HG03439 (cell line): ENCODE measurements at regions not wholly inside any gene's neighbourhood (a gene's known extent, or its start where the extent isn't known, plus 50 kb on each side); places are given as distances from the start of the nearest gene placed in this dataset.

Experiments used
- ATAC-seq: cut with Tn5 transposase; IDR thresholded peaks from one replicate; pipeline ENCODE4 v1.9.1; 2021; ENCODE audit warnings: mild to moderate bottlenecking, moderate library complexity; ENCODE audit not compliant: unreplicated experiment

- ATAC-seq, result no peak
Observed at GRCh38 chr14:49467091-49467490, 119.1 kb downstream of the RPS29 start.

DNA sequence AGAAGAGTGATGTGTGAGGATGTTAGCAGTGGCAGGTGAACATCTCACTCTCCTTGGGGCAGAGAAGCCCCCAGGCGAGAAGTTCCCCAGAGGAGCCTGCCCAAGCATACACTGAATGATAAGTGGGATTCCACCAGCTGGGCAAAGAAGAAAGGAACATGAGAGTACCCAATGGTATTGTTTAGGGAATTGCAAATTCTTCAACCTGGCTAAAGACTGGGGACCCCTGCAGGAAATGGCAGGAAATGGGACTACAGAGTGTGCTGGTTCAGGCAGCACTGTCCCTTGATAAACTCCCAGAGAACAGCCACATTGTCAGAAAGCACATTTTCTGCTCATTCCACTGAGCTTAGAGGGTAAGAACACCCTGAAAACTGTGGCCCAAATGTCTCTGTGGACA lies 121.3 kb downstream of the RPS29 start:
- no peak for ATAC-seq

DNA sequence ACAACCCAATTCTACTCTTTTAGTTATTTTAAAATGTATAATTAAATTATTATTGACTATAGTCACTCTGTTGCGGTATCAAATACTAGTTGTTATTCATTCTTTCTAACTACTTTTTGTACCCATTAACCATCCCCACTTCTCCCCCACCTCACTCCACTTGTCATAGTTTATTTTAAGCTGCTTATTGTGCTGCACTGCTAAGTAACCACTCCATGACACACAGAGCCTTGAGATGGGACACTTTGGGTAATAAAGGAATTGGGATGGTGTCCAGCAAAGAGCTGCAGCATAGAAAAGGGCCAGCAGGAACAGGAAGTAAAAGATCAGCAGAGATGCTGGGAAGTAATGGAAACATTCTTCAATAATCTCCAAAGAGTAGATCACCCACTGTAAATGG lies 123.0 kb downstream of the RPS29 start:
- ATAC-seq, result no peak

GRCh38 chr14:49461529-49462401 lies 124.4 kb downstream of the RPS29 start:
- peak; percentile 83 for ATAC-seq

DNA sequence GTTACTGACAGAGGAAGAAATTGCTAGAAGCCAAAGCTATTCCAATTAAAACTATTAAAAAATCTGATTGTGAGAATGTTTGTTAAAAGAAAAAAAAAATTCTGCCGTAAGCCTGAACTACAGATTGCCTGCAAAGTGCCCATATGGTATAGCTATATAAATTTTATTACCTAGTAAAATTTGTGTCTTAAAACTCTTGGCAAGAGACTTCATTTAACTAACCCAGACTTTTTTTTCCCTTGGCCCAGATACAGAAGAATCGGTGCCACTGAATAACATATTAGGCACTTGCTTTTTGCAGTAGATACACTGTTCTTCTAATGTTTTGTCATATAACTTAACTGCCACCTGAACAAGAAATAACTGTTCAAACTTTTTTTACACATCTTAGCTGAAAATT lies 125.5 kb downstream of the RPS29 start:
- ATAC-seq, result no peak

GRCh38 chr14:49456589-49456988 lies 129.6 kb downstream of the RPS29 start:
- ATAC-seq, result no peak

- no peak for ATAC-seq
Observed at GRCh38 chr14:49451938-49452337, 134.2 kb downstream of the RPS29 start.

DNA sequence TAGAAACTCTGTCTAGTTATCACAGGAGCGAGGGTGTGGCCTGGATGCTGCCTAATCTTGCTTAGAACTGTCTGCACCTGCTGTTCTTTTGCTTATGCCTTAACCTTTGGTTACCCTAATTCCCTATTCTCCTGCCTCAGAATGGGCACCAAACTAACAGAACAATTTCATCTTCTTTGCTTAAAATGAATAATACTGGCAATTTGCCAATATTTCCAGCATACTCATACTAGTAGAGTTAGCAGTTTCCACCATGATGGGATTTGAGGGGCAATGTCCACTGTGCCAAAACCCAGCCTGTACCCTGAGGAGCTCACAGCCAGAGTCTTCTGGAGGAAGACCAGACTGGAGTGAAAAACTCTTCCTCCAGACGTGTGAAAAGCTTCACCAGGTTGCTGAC lies 136.4 kb downstream of the RPS29 start:
- no peak for ATAC-seq

GRCh38 chr14:49447540-49448107 lies 138.6 kb downstream of the RPS29 start:
- no peak for ATAC-seq

DNA sequence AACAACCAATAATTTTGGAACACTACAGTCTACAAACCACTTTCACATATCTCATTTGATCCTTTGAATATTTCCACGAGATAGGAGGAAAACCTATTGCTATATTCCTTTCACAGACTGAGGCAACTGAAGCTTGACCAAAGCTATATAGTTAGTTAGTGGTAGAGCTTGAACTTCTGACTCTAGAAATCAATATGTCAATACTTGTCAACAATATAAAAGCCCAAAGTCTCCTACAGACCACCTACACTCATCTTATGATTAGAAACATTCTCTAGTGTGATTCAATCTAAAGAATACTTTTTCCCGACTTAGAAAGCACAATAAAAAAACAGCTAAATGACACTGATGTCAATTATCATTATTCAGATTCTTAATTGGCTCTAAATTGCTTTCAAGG lies 139.4 kb downstream of the RPS29 start:
- no peak for ATAC-seq

DNA sequence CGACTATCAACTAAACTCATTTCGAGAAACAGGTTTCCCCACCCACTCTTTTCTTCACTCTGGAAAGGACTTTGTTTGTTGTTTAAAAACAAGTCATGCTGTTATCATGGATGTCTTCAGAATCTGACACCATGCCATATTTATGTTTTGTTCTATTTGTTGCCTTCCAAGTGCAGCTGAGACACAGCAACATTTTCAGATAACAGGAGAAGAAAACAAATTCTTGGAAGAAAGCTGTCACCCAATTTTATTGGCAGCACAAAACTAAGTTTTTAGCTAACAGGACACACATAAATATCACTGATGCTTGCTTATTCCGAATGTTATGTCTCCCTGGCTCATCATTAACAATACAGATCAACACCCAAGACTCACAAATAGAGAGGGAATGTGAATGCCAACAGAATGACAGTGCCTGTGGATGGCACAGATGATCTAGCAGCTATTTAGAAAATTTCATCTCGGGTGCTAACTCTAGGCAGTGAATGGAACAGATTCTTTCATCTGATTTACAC lies 147.9 kb downstream of the RPS29 start:
- no peak for ATAC-seq

- no peak for ATAC-seq
Observed at GRCh38 chr14:49428076-49428475, 158.1 kb downstream of the RPS29 start.

DNA sequence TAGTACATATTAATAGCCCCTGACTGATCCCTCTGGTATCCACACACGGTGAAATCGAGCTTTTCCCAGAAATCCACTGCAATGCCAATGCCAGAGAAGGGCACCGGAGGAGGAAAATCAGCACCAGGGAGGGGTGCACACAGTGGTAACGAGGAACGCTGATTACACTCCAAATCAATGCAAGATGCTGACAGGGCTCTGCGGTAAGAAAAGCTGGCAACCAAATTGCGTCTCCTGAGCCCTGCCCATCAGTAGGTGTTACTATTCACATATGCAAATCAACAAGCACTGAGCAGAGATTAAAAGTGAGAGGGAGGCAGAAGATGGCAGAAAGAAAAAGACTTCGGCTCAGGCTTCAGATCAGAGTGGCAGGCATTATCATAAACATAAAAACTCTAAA lies 159.1 kb downstream of the RPS29 start:
- no peak for ATAC-seq

DNA sequence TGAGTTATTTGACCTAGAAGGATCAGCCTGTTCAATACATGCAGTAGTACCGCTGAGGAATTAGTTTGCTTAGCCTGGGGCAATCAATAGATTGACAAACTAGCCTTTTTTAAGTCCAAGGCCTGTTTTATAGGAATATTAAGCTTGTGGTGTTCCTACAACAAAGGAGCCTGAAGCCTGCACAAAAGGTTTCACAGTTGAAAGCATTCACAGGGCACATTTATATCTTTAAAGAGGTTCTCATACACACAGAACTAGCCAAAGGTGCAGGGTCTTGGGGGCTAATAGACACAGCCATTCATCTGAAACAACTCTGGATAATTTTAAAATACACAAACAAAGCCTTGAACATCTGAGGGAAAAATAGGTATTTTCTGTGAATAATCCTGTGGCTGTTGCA lies 160.3 kb downstream of the RPS29 start:
- no peak for ATAC-seq

DNA sequence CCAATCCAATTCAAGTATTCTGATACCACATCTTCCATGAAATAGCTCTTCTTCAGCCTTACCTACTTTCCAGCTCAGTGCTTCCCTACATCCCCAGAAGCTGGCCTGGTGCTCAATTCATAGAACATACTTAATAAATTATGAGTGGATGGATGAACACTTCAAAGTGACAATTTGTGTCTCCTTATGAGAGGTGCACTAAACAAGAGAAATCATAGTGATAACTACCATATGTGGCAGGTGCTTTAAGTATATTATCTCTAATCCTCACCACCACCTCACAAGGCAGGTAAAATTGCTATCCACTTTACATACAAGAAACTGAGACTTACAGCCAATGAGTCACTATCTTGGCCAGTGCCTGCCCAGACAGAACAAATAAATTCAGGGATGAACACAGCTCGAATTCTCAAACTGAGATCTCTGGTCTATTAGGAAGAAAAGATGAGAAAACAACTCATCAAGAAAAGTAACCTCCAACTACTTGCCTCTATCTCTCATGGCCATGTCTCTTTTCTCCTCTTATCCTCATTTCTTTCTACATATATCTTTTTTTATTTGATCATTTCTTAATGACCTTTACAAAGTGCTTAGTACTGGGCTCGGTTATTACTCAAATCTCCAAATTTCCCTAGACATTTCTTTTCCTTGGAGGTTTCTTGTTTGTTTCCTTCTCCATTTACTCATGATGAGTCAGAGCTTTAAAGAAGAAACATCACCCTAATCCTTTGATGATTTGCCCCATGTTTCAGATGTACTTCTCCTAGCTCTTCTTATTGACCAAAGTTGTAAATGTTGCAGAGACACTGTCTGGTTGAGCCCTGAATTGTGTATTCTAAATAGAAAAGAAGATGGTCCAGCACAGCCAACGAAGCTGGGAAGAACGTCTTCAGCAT lies 161.5 kb downstream of the RPS29 start:
- ATAC-seq, result no peak

GRCh38 chr14:49420201-49420600 lies 166.0 kb downstream of the RPS29 start:
- no peak for ATAC-seq

GRCh38 chr14:49418789-49419188 lies 167.4 kb downstream of the RPS29 start:
- no peak for ATAC-seq

GRCh38 chr14:49417790-49418189 lies 168.4 kb downstream of the RPS29 start:
- no peak for ATAC-seq

DNA sequence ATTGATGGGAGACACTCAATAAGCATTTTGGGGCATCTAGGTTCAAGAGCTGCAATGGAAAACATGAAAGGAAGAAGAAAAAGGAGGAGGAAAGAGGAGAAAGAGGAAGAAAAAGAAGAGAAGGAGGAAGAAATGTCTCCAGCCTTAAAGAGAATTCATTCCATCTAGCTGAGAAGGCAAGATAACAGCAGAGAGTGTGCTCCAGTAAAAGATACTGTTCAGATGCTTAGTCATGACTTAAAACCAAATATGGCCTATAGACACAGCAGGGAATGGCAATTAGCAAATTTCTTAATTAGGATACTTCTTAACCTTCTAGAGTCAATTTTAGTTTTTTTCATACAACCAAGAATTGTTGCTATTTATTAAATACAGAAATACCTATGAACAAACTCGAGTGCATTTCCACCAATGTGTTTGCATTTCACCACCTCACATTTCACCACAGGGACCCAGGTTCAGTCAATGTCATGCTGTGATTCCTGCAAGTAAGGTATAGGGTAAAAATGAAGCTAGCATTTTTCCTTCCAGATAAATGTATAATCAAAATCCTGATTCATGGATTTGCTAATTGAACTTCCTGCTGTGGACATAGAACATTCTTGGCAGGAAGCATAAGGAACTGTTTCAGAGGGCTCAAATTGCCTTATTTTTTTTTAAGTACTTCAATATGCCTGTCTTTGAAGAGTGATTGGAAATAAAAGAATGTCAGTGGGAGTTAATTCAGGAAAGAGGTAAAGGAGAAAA lies 177.8 kb downstream of the RPS29 start:
- no peak for ATAC-seq

DNA sequence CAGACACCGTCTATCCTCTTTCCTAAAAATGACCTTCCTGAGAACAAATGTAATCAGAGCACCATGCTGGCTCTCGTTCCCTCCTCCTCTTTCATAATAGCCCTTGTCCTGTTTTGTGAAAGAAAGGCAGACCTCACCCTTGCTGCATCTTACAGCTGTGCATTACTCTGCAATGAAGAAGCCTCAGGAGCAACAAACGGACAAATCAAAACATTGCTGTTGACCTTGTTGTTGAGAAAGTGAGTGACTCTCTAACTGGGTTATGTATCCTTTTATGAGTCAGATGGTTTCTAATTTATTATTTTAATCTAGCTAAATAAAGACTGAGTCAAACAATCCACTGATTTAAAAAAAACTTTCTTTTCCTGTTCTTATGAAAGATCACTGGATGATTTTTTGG lies 180.9 kb downstream of the RPS29 start:
- ATAC-seq, result no peak

GRCh38 chr14:49401373-49401772 lies 184.8 kb downstream of the RPS29 start:
- no peak for ATAC-seq
